ENCODE measurements at regions not wholly inside any gene's neighbourhood (a gene's known extent, or its start where the extent isn't known, plus 50 kb on each side); places are given as distances from the start of the nearest gene placed in this dataset.
"Not testable (repeated sequence)": the region's sequence is repeated elsewhere in the genome, so short reads cannot be mapped to it uniquely, and the experiment has no call there.

DNA sequence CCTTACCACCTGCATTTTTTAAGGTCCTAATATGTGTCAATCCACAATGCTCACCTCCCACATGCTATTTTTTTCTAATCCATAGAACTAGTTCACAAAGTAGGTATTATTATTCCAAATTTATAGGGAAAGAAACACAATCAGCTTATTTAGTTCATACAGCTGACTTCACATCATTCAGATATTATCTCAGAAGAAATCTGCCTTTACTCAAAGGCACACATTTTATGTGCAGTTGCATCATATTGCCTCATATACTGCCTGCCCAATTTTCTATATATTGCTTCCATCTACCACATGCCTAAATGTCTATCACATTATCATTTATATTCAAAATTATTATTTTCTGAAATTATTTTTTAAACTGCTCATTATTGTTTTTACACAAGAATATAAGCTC is 88.7 kb upstream of the LUZP2 start:
- no peaks in the 10 kb centered on the region for H3K36me3 ChIP-seq (ENCODE audit: control insufficient read depth, insufficient read depth, low read length)
- CTCF ChIA-PET = no interaction called here
- DNase-seq (ENCODE audit: low read depth) = no peak
- H3K4me3 ChIP-seq (ENCODE audit: low read depth, low read length) = no peak overlapping the region
- TF ChIP-seq, protein P1, sequence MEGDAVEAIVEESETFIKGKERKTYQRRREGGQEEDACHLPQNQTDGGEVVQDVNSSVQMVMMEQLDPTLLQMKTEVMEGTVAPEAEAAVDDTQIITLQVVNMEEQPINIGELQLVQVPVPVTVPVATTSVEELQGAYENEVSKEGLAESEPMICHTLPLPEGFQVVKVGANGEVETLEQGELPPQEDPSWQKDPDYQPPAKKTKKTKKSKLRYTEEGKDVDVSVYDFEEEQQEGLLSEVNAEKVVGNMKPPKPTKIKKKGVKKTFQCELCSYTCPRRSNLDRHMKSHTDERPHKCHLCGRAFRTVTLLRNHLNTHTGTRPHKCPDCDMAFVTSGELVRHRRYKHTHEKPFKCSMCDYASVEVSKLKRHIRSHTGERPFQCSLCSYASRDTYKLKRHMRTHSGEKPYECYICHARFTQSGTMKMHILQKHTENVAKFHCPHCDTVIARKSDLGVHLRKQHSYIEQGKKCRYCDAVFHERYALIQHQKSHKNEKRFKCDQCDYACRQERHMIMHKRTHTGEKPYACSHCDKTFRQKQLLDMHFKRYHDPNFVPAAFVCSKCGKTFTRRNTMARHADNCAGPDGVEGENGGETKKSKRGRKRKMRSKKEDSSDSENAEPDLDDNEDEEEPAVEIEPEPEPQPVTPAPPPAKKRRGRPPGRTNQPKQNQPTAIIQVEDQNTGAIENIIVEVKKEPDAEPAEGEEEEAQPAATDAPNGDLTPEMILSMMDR (IDR thresholded peaks at IDR 0.05; ENCODE audit: insufficient read depth, low read depth, low read length) = no peak
- POLR2A ChIA-PET = no interaction called here
- H3K27me3 ChIP-seq (ENCODE audit: control insufficient read depth, insufficient read depth, low read length) = no peaks in the 10 kb centered on the region

DNA sequence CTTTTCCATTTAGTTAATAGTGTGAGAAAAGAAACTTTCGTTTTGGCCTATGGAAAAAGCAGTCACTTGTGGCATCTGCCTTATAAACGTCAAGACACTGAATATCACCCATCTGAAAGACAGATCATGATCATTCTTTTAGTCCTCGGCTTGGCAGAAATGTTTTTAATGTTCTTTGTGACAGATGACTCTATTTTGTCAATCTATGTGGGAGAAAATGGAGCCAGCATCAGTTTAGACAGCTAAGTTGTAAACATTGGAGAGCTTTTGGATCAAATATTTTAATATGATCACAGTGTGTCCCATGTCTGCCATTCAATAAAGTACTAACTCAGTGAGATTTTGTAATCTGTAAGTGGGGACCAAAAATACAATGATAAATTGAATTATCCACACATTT is 85.1 kb upstream of the LUZP2 start:
- POLR2A ChIA-PET = no interaction called here
- no peak overlapping the region for H3K4me3 ChIP-seq (ENCODE audit: low read depth, low read length)
- no peaks in the 10 kb centered on the region for H3K36me3 ChIP-seq (ENCODE audit: control insufficient read depth, insufficient read depth, low read length)
- DNase-seq (ENCODE audit: low read depth) = no peak
- CTCF ChIA-PET = no interaction called here
- TF ChIP-seq, protein P1 (IDR thresholded peaks at IDR 0.05; ENCODE audit: insufficient read depth, low read depth, low read length) = no peak
- no peaks in the 10 kb centered on the region for H3K27me3 ChIP-seq (ENCODE audit: control insufficient read depth, insufficient read depth, low read length)

DNA sequence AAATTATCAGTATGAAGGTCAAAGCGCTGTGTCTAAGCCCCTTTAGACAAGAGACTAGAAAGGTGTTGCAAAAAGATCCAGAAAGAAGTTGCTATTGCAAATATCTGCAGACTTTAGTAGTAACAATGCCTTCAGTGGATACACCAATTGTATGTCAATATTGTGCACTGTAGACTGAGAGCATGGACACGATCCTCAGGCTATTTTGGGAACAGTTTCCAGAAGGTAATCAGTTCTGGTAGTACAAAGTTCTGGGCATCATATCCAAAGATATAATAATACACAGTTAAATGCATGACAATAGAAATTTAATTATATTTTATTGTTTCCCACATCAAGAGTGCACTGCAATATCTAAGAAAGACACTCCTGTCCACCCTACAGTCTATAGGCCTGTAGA is 84.1 kb upstream of the LUZP2 start:
- TF ChIP-seq, protein P1 (IDR thresholded peaks at IDR 0.05; ENCODE audit: insufficient read depth, low read depth, low read length) = no peak
- Histone ChIP-seq H3K4me3 (ENCODE audit: low read depth, low read length) (no peak overlapping the region), H3K27me3 (ENCODE audit: control insufficient read depth, insufficient read depth, low read length) (no peaks in the 10 kb centered on the region), H3K36me3 (ENCODE audit: control insufficient read depth, insufficient read depth, low read length) (no peaks in the 10 kb centered on the region)
- DNase-seq (ENCODE audit: low read depth) = no peak
- ChIA-PET POLR2A (no interaction called here), CTCF (no interaction called here)

DNA sequence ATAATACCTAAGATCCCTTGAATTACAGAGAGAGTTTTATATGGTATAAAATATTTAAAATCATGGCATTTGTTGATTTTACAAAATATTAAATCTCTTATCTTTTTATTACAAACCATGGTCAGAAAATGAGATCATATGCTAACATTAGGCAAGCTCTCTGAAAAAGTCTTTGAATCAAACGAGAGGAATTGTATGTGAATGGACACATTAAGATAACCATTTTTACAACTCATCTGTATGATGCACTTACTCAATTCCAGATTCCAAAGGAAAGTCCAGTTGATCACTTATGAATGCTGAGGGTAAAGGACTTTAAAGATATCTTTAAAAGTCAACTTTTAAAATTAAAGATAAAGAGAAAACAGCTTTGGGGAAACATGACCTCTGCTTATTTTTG is 83.5 kb upstream of the LUZP2 start:
- H3K4me3 ChIP-seq (ENCODE audit: low read depth, low read length) = no peak overlapping the region
- no peaks in the 10 kb centered on the region for H3K36me3 ChIP-seq (ENCODE audit: control insufficient read depth, insufficient read depth, low read length)
- H3K27me3 ChIP-seq (ENCODE audit: control insufficient read depth, insufficient read depth, low read length) = no peaks in the 10 kb centered on the region
- CTCF ChIA-PET = no interaction called here
- TF ChIP-seq, protein P1 (IDR thresholded peaks at IDR 0.05; ENCODE audit: insufficient read depth, low read depth, low read length) = no peak
- DNase-seq (ENCODE audit: low read depth) = no peak
- POLR2A ChIA-PET = no interaction called here

DNA sequence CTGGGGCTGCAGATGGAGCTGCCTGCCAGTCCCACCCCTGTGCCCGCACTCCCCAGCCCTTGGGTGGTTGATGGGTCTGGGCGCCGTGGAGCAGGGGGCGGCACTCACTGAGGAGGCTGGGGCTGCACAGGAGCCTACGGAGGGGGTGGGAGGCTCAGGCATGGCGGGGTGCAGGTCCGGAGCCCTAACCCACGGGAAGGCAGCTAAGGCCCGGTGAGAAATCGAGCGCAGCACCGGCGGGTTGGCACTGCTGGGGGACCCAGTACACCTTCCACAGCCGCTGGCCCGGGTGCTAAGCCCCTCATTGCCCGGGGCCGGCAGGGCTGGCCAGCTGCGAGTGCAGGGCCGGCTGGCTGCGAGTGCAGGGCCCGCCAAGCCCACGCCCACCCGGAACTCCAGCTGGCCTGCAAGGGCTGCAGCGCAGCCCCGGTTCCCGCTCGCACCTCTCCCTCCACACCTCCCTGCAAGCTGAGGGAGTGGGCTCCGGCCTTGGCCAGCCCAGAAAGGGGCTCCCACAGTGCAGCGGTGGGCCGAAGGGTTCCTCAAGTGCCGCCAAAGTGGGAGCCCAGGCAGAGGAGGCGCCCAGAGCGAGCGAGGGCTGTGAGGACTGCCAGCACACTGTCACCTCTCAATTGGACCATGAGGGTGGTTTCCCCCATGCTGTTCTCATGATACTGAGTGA is 80.8 kb upstream of the LUZP2 start:
- CTCF ChIA-PET; H3K4me3 ChIP-seq (ENCODE audit: low read depth, low read length); POLR2A ChIA-PET; H3K36me3 ChIP-seq (ENCODE audit: control insufficient read depth, insufficient read depth, low read length); DNase-seq (ENCODE audit: low read depth); H3K27me3 ChIP-seq (ENCODE audit: control insufficient read depth, insufficient read depth, low read length): not testable (repeated sequence)

DNA sequence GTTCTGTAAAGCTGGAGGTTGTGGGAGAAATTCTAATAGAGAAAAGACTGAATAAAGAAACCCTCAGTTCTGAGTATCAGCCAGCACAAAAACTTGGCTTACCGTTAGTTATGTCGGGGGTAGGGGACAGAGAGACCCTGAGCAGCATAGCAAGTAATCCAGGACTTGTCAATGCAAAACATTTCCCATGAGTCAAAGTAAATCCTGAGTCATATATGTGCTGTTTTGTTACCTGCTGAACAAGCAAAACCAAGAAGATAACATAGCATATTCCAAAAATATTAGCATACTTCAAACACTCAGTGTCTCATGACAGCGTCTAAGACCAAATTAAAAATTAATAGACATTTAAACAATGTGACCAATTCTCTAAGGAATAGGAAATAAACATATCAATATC is 75.1 kb upstream of the LUZP2 start:
- H3K4me3 ChIP-seq (ENCODE audit: low read depth, low read length) = no peak overlapping the region
- DNase-seq (ENCODE audit: low read depth) = no peak
- POLR2A ChIA-PET = no interaction called here
- H3K27me3 ChIP-seq (ENCODE audit: control insufficient read depth, insufficient read depth, low read length) = no peaks in the 10 kb centered on the region
- CTCF ChIA-PET = no interaction called here
- H3K36me3 ChIP-seq (ENCODE audit: control insufficient read depth, insufficient read depth, low read length) = no peaks in the 10 kb centered on the region
- TF ChIP-seq, protein P1 (IDR thresholded peaks at IDR 0.05; ENCODE audit: insufficient read depth, low read depth, low read length) = no peak
